ENCODE measurements at regions not wholly inside any gene's neighbourhood (a gene's known extent, or its start where the extent isn't known, plus 50 kb on each side); places are given as distances from the start of the nearest gene placed in this dataset.

GRCh38 chr6:140572867-140573266 is 1198.4 kb upstream of the CITED2 start:
- no peak for DNase-seq

- peak; percentile 16 for DNase-seq
These were observed 1197.7 kb upstream of the CITED2 start for GRCh38 chr6:140572129-140572528.

- DNase-seq: no peak
These were observed 1196.7 kb upstream of the CITED2 start for GRCh38 chr6:140571145-140571544.

- DNase-seq: peak; percentile 9
These were observed 1193.0 kb upstream of the CITED2 start for GRCh38 chr6:140567466-140567865.

- DNase-seq: peak; percentile 49
These were observed 1192.4 kb upstream of the CITED2 start for GRCh38 chr6:140566781-140567277.

- DNase-seq: no peak
These were observed 1189.3 kb upstream of the CITED2 start for GRCh38 chr6:140563728-140564127.

- no peak for DNase-seq
These were observed 1187.3 kb upstream of the CITED2 start for GRCh38 chr6:140561701-140562100.

GRCh38 chr6:140560671-140561070 is 1186.2 kb upstream of the CITED2 start:
- no peak for DNase-seq

- DNase-seq: no peak
These were observed 1185.0 kb upstream of the CITED2 start for GRCh38 chr6:140559458-140559857.

- no peak for DNase-seq
These were observed 1180.0 kb upstream of the CITED2 start for GRCh38 chr6:140554421-140554820.

GRCh38 chr6:140548366-140548765 is 1173.9 kb upstream of the CITED2 start:
- DNase-seq: no peak

- no peak for DNase-seq
These were observed 1172.2 kb upstream of the CITED2 start for GRCh38 chr6:140546640-140547039.

GRCh38 chr6:140544431-140544830 is 1170.0 kb upstream of the CITED2 start:
- DNase-seq: no peak

- no peak for DNase-seq
These were observed 1168.4 kb upstream of the CITED2 start for GRCh38 chr6:140542863-140543262.

GRCh38 chr6:140541288-140541687 is 1166.8 kb upstream of the CITED2 start:
- DNase-seq: peak; percentile 16

- no peak for DNase-seq
These were observed 1166.3 kb upstream of the CITED2 start for GRCh38 chr6:140540743-140541142.

- no peak for DNase-seq
These were observed 1164.5 kb upstream of the CITED2 start for GRCh38 chr6:140538926-140539325.

- peak; percentile 75 for DNase-seq
These were observed 1163.6 kb upstream of the CITED2 start for GRCh38 chr6:140537834-140538705.

GRCh38 chr6:140537211-140537610 is 1162.8 kb upstream of the CITED2 start:
- peak; percentile 32 for DNase-seq

- no peak for DNase-seq
These were observed 1161.1 kb upstream of the CITED2 start for GRCh38 chr6:140535511-140535910.

- no peak for DNase-seq
These were observed 1159.1 kb upstream of the CITED2 start for GRCh38 chr6:140533526-140533925.

GRCh38 chr6:140504776-140505175 is 1130.3 kb upstream of the CITED2 start:
- no peak for DNase-seq

- DNase-seq: no peak
These were observed 1126.4 kb upstream of the CITED2 start for GRCh38 chr6:140500849-140501248.

GRCh38 chr6:140499607-140500006 is 1125.2 kb upstream of the CITED2 start:
- DNase-seq: no peak

All from tongue (tissue), 1 donor.